ENCODE measurements at regions not wholly inside any gene's neighbourhood (a gene's known extent, or its start where the extent isn't known, plus 50 kb on each side); places are given as distances from the start of the nearest gene placed in this dataset.

DNA sequence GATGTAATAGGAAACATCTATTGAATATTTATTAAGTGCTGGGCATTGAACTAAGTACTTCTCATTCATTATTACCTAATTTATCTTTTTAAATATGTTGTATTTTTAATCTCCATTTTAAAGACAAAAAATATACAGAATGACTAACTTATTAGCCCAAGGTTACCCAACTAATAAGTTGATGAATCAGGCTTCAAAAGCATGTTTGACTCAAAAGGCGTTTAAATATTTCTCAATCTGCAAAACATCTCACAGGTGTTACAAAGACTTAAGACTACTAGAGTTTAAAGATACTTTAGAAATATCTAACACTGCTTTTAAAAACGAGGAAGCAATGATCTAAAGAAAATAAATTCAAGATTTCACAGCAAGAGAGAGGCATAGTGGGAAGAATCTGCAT, 457.4 kb upstream of the DCN start:
- Histone ChIP-seq H3K4me2 (ENCODE audit: low read length) (no peak overlapping the region), H3K4me3 (ENCODE audit: low read depth, low read length, poor library complexity, severe bottlenecking) (no peak overlapping the region), H3K9me2 (ENCODE audit: insufficient read depth, low read length) (no peaks in the 10 kb centered on the region), H4K20me1 (ENCODE audit: insufficient read depth, low read length) (no peaks in the 10 kb centered on the region), H3K27ac (ENCODE audit: low read depth, low read length, poor library complexity, severe bottlenecking) (no peak overlapping the region), H3K9me3 (ENCODE audit: low read length) (no peaks in the 10 kb centered on the region), H3K4me1 (ENCODE audit: insufficient read depth, low read length, poor library complexity, severe bottlenecking) (no peaks in the 10 kb centered on the region), H3K79me2 (ENCODE audit: insufficient read depth, low read depth, low read length) (no peaks in the 10 kb centered on the region), H3K36me3 (ENCODE audit: insufficient read depth, low read length) (no peaks in the 10 kb centered on the region), H2AFZ (ENCODE audit: low read length) (no peak overlapping the region)
- BruUV-seq (replicated peaks) = no TSS peak
- intact Hi-C loops (cut with micrococcal nuclease; ENCODE audit: unreplicated experiment) = no loop called here
- CTCF ChIA-PET (ENCODE audit: unreplicated experiment) = no interaction called here
- no peak for DNase-seq (ENCODE audit: low spot score)
- no peak for TF ChIP-seq EZH2phosphoT487 (IDR thresholded peaks at IDR 0.05; ENCODE audit: borderline replicate concordance, low read depth, low read length)
- TF ChIP-seq, protein P1, sequence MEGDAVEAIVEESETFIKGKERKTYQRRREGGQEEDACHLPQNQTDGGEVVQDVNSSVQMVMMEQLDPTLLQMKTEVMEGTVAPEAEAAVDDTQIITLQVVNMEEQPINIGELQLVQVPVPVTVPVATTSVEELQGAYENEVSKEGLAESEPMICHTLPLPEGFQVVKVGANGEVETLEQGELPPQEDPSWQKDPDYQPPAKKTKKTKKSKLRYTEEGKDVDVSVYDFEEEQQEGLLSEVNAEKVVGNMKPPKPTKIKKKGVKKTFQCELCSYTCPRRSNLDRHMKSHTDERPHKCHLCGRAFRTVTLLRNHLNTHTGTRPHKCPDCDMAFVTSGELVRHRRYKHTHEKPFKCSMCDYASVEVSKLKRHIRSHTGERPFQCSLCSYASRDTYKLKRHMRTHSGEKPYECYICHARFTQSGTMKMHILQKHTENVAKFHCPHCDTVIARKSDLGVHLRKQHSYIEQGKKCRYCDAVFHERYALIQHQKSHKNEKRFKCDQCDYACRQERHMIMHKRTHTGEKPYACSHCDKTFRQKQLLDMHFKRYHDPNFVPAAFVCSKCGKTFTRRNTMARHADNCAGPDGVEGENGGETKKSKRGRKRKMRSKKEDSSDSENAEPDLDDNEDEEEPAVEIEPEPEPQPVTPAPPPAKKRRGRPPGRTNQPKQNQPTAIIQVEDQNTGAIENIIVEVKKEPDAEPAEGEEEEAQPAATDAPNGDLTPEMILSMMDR (conservative IDR thresholded peaks at IDR 0.05; ENCODE audit: low read length) = no peak
- POLR2A ChIA-PET = interaction anchor here (0.7 kb wide), 2 partner anchors 15 to 59 kb away, joined by 3 read pairs; no protein-coding TSS in a partner anchor

DNA sequence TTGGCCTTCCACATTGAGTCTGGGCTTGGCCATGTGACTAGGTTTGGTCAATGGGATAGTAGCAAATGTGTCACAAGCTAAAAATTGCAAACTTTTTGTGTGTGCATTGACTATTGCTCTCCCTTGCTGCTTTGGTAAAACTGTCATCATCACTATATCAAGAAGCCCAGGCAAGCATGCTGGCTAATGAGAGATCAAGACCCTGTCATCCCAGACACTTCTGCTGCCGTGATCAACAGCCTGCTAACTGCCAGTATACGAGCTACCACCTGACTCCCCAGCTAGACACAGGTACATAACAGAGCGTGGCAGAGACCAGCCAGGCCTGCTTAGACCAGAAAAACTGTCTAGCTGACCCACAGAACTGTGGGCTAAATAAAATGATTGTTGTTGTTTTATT, 456.7 kb upstream of the DCN start:
- no peaks in the 10 kb centered on the region for H3K4me1 ChIP-seq (ENCODE audit: insufficient read depth, low read length, poor library complexity, severe bottlenecking)
- no peaks in the 10 kb centered on the region for H3K36me3 ChIP-seq (ENCODE audit: insufficient read depth, low read length)
- DNase-seq (ENCODE audit: low spot score) = no peak
- CTCF ChIA-PET (ENCODE audit: unreplicated experiment) = no interaction called here
- no peak overlapping the region for H2AFZ ChIP-seq (ENCODE audit: low read length)
- TF ChIP-seq, protein P1 (conservative IDR thresholded peaks at IDR 0.05; ENCODE audit: low read length) = no peak
- POLR2A ChIA-PET = interaction anchor here (0.6 to 0.7 kb wide), 2 partner anchors 16 to 70 kb away, joined by 3 read pairs; no protein-coding TSS in a partner anchor
- H4K20me1 ChIP-seq (ENCODE audit: insufficient read depth, low read length) = no peaks in the 10 kb centered on the region
- intact Hi-C loops (cut with micrococcal nuclease; ENCODE audit: unreplicated experiment) = no loop called here
- no peaks in the 10 kb centered on the region for H3K9me2 ChIP-seq (ENCODE audit: insufficient read depth, low read length)
- BruUV-seq (replicated peaks) = no TSS peak
- H3K9me3 ChIP-seq (ENCODE audit: low read length) = no peaks in the 10 kb centered on the region
- H3K4me2 ChIP-seq (ENCODE audit: low read length) = no peak overlapping the region
- no peaks in the 10 kb centered on the region for H3K79me2 ChIP-seq (ENCODE audit: insufficient read depth, low read depth, low read length)
- H3K4me3 ChIP-seq (ENCODE audit: low read depth, low read length, poor library complexity, severe bottlenecking) = no peak overlapping the region
- no peak overlapping the region for H3K27ac ChIP-seq (ENCODE audit: low read depth, low read length, poor library complexity, severe bottlenecking)

DNA sequence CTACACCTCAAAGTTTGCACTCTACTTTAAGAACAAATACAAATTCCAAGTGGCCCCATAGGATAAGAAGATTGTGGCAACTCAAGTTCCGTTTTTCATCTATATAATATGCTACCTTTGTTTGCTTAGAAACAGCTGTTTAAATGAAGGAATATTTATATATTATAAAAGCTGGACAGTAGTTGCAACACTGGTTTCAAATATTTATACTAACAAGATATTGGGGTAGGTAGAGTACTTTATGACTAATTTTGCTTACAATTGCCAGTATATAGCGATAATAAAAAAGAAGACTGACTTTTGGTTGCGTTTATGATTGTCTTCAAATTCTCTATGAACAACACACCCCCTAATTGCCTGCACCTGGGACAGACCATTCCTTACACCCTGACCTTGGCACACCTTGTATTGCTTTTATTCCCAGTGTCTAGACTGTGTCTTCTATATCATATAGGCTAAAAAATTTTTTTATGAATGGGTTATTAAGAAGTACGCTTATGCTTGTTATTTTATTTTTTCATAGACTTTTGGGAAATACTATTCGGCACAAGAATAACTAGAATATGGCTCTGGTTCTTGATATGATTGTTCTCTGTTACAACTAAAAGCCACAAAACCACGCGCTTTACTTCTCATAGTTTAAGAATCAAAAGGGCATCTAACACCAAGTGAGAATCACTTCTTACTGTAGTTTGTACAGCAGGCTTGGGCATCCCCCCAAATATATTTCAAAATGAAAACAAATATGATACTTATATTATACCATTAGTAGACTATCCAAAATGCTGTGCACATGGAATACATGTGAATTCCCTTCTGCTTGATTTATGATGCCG, 455.4 kb upstream of the DCN start:
- BruUV-seq (replicated peaks) = no TSS peak
- CTCF ChIA-PET (ENCODE audit: unreplicated experiment) = interaction anchor here (0.6 kb wide), 1 partner anchor 1341 kb away, joined by 3 read pairs; no protein-coding TSS in a partner anchor
- intact Hi-C loops (cut with micrococcal nuclease; ENCODE audit: unreplicated experiment) = no loop called here

More for the DNA sequence above, 455.4 kb upstream of the DCN start:
- no peaks in the 10 kb centered on the region for H3K4me1 ChIP-seq (ENCODE audit: insufficient read depth, low read length, poor library complexity, severe bottlenecking)
- POLR2A ChIA-PET = no interaction called here
- no peak overlapping the region for H3K4me2 ChIP-seq (ENCODE audit: low read length)
- H3K4me3 ChIP-seq (ENCODE audit: low read depth, low read length, poor library complexity, severe bottlenecking) = no peak overlapping the region
- no peak for DNase-seq (ENCODE audit: low spot score)
- H3K9me3 ChIP-seq (ENCODE audit: low read length) = no peaks in the 10 kb centered on the region
- TF ChIP-seq, protein P1 (conservative IDR thresholded peaks at IDR 0.05; ENCODE audit: low read length) = no peak
- no peak for TF ChIP-seq EZH2phosphoT487 (IDR thresholded peaks at IDR 0.05; ENCODE audit: borderline replicate concordance, low read depth, low read length)
- H3K36me3 ChIP-seq (ENCODE audit: insufficient read depth, low read length) = no peaks in the 10 kb centered on the region
- no peaks in the 10 kb centered on the region for H4K20me1 ChIP-seq (ENCODE audit: insufficient read depth, low read length)
- no peaks in the 10 kb centered on the region for H3K79me2 ChIP-seq (ENCODE audit: insufficient read depth, low read depth, low read length)
- H2AFZ ChIP-seq (ENCODE audit: low read length) = no peak overlapping the region
- H3K9me2 ChIP-seq (ENCODE audit: insufficient read depth, low read length) = no peaks in the 10 kb centered on the region
- H3K27ac ChIP-seq (ENCODE audit: low read depth, low read length, poor library complexity, severe bottlenecking) = no peak overlapping the region
